ENCODE measurements at regions not wholly inside any gene's neighbourhood (a gene's known extent, or its start where the extent isn't known, plus 50 kb on each side); places are given as distances from the start of the nearest gene placed in this dataset.
"Not testable (repeated sequence)": the region's sequence is repeated elsewhere in the genome, so short reads cannot be mapped to it uniquely, and the experiment has no call there.

GRCh38 chr1:10887032-10887431 lies 90.6 kb upstream of the CASZ1 start:
- not testable (repeated sequence) for TF ChIP-seq TCF12 (IDR thresholded peaks at IDR 0.05; ENCODE audit: low read depth, low read length); HDAC2 (IDR thresholded peaks at IDR 0.05); TBL1XR1 (IDR thresholded peaks at IDR 0.05; ENCODE audit: low read depth, low read length); EP300 (IDR thresholded peaks at IDR 0.05; ENCODE audit: borderline replicate concordance in 1 of 2, control insufficient read depth in 1 of 2, low read depth in 2 of 2, low read length in 2 of 2)

Data from GM12878 (cell line).